Endothelial cell (in vitro differentiated cells): ENCODE measurements at regions not wholly inside any gene's neighbourhood (a gene's known extent, or its start where the extent isn't known, plus 50 kb on each side); places are given as distances from the start of the nearest gene placed in this dataset.

Experiments used
- DNase-seq: peaks from one replicate; pipeline ENCODE4 v3.0.0; 2021; ENCODE audit warnings: low spot score
- H3K27ac Mint-ChIP-seq: one replicate; pipeline ENCODE4 v1.8.0; 2021; ENCODE audit warnings: mixed read lengths, inconsistent platforms; ENCODE audit not compliant: unreplicated experiment
- H3K27me3 Mint-ChIP-seq: one replicate; pipeline ENCODE4 v1.8.0; 2021; ENCODE audit warnings: mild to moderate bottlenecking, moderate library complexity, mixed read lengths, inconsistent platforms; ENCODE audit not compliant: unreplicated experiment
- H3K36me3 Mint-ChIP-seq: one replicate; pipeline ENCODE4 v1.8.0; 2021; ENCODE audit warnings: mild to moderate bottlenecking, low read depth, mixed read lengths, inconsistent platforms; ENCODE audit not compliant: unreplicated experiment
- H3K4me1 Mint-ChIP-seq: one replicate; pipeline ENCODE4 v1.8.0; 2021; ENCODE audit warnings: mild to moderate bottlenecking, mixed read lengths, inconsistent platforms; ENCODE audit not compliant: unreplicated experiment
- H3K4me3 Mint-ChIP-seq: one replicate; pipeline ENCODE4 v1.8.0; 2021; ENCODE audit warnings: mild to moderate bottlenecking, mixed read lengths, inconsistent platforms; ENCODE audit not compliant: unreplicated experiment
- H3K9me3 Mint-ChIP-seq: one replicate; pipeline ENCODE4 v1.8.0; 2021; ENCODE audit warnings: mixed read lengths, inconsistent platforms; ENCODE audit not compliant: unreplicated experiment
- TF ChIP-seq, protein P1 (sequence below): fragments of 200-600 bp; sonication (generic); IDR thresholded peaks from one replicate; pipeline ENCODE4 v1.5.0; 2021; ENCODE audit warnings: antibody characterized with exemption; ENCODE audit not compliant: unreplicated experiment

DNA sequence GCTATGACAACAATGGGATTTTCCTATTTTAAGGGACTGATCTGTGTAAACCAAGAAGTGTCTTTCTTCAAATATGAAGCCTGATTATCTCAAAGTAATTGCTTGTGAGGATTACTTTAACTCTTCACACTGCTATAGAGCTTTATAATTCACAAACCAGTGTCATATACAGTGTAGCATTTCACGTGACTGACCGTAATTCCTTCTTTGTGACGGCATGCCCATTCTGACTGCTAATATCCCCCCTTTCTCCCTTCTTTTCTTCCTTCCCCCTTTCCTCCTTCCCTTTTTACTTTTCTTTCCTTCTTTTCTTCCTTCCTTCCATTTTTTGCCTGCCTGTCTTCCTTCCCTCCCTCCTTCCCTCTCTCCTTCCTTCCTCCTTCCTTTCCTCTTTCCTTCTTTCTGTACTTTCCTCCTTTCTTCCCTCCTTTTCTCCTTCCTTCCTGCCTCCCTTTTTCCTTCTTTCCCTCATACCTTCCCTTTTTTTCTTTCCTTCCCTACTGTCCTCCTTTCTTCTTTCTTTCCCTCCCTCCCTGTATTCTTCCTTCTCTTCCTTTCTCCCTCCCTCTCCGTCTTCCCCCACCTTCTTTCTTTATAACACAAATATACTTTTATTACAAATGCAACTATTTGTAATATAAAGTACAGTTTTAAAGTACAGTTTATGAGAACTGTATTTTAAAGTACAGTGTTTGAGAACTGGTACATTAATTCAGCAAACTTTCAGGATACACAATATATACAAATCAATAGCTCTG lies 75.0 kb upstream of the EXOC2 start:
- DNase-seq, result no peak
- TF ChIP-seq, protein P1, sequence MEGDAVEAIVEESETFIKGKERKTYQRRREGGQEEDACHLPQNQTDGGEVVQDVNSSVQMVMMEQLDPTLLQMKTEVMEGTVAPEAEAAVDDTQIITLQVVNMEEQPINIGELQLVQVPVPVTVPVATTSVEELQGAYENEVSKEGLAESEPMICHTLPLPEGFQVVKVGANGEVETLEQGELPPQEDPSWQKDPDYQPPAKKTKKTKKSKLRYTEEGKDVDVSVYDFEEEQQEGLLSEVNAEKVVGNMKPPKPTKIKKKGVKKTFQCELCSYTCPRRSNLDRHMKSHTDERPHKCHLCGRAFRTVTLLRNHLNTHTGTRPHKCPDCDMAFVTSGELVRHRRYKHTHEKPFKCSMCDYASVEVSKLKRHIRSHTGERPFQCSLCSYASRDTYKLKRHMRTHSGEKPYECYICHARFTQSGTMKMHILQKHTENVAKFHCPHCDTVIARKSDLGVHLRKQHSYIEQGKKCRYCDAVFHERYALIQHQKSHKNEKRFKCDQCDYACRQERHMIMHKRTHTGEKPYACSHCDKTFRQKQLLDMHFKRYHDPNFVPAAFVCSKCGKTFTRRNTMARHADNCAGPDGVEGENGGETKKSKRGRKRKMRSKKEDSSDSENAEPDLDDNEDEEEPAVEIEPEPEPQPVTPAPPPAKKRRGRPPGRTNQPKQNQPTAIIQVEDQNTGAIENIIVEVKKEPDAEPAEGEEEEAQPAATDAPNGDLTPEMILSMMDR, result no peak
- H3K4me1 Mint-ChIP-seq, result peaks cover 2% of the 10 kb centered on the region
- no peaks in the 10 kb centered on the region for H3K9me3 Mint-ChIP-seq
- no peaks in the 10 kb centered on the region for H3K36me3 Mint-ChIP-seq
- no peak overlapping the region for H3K4me3 Mint-ChIP-seq
- no peak overlapping the region for H3K27ac Mint-ChIP-seq
- H3K27me3 Mint-ChIP-seq, result no peaks in the 10 kb centered on the region

DNA sequence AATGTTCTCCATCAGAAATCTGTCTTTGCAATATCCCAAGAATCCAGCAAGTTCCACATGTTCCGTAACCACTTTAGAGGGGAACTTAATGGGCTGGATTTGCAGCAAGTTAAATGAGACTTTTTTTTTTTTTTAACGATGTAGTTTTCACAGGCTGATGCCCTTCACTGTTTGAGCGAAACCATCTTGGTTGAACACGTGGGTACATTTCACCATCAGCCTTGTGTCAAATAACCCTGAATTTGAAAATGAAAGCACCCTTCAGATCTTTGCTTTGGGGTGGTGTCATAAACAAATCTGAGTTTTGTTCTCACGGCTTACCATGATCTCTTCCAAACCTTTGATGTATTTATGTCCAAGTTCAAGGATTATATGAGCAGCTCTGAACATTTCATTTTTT lies 73.7 kb upstream of the EXOC2 start:
- Mint-ChIP-seq H3K4me3 (no peak overlapping the region), H3K9me3 (no peaks in the 10 kb centered on the region), H3K36me3 (no peaks in the 10 kb centered on the region), H3K27me3 (peaks cover 2% of the 10 kb centered on the region), H3K4me1 (peaks cover 2% of the 10 kb centered on the region), H3K27ac (no peak overlapping the region)
- no peak for DNase-seq
- TF ChIP-seq, protein P1, result no peak

- H3K4me3 Mint-ChIP-seq, result no peak overlapping the region
- TF ChIP-seq, protein P1, result no peak
- no peaks in the 10 kb centered on the region for H3K36me3 Mint-ChIP-seq
- no peak overlapping the region for H3K27ac Mint-ChIP-seq
- no peak for DNase-seq
- peaks cover 2% of the 10 kb centered on the region for H3K4me1 Mint-ChIP-seq
- no peaks in the 10 kb centered on the region for H3K9me3 Mint-ChIP-seq
- H3K27me3 Mint-ChIP-seq, result peaks cover 2% of the 10 kb centered on the region
These were observed 69.1 kb upstream of the EXOC2 start for GRCh38 chr6:761997-762396.

- Mint-ChIP-seq H3K9me3 (no peaks in the 10 kb centered on the region), H3K27ac (no peak overlapping the region), H3K36me3 (no peaks in the 10 kb centered on the region), H3K4me3 (no peak overlapping the region), H3K27me3 (peaks cover 2% of the 10 kb centered on the region), H3K4me1 (peaks cover 2% of the 10 kb centered on the region)
- DNase-seq, result no peak
- TF ChIP-seq, protein P1, result no peak
These were observed 68.3 kb upstream of the EXOC2 start for GRCh38 chr6:760982-761955.

DNA sequence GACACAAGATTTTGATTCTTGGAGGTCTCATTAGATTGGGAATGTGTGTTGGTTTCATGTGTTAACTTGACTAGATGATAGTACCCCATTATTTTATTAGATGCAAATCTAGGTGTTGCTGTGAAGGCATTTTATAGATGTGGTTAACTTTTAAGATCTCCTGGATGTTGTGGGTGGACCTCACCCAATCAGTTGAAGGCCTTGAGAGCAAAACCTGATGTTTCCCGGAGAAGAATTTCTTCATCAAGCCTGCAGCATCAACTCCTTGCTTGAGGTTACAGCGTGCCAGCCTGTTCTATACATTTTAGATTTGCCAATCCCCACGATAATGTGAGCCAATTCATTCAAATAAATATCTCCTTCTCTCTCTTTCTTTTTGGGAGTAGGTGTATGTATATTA lies 66.8 kb upstream of the EXOC2 start:
- Mint-ChIP-seq H3K4me3 (no peak overlapping the region), H3K27me3 (peaks cover 2% of the 10 kb centered on the region), H3K4me1 (peaks cover 2% of the 10 kb centered on the region), H3K9me3 (no peaks in the 10 kb centered on the region), H3K36me3 (no peaks in the 10 kb centered on the region), H3K27ac (no peak overlapping the region)
- DNase-seq, result no peak
- TF ChIP-seq, protein P1, result no peak
